Peyer's patch (tissue), 4 donors: ENCODE measurements at regions not wholly inside any gene's neighbourhood (a gene's known extent, or its start where the extent isn't known, plus 50 kb on each side); places are given as distances from the start of the nearest gene placed in this dataset.
A peak's percentile ranks its signal among the peaks of the same experiment; 100 is the strongest.

ENCODE experiments used
- DNase-seq, 3 donors: peaks; one replicate each; pipeline ENCODE4 v3.0.0-alpha.2; 2017 to 2019
- H3K27ac ChIP-seq, 4 donors: fragments of 200-600 bp; sonication (generic); one replicate each; pipeline ENCODE4 v1.5.1; 2016 to 2019
- H3K27me3 ChIP-seq, 2 donors: fragments of 200-600 bp; sonication (generic); one replicate each; pipeline ENCODE4 v1.5.1; 2019
- H3K36me3 ChIP-seq, 3 donors: fragments of 200-600 bp; sonication (generic); one replicate each; pipeline ENCODE4 v1.5.1; 2016 to 2019
- H3K4me1 ChIP-seq, 4 donors: fragments of 200-600 bp; sonication (generic); one replicate each; pipeline ENCODE4 v1.5.1; 2016 to 2019
- H3K4me3 ChIP-seq, 4 donors: fragments of 200-600 bp; sonication (generic); 1 replicate in 3 of 4; 2 replicates in 1 of 4; pipeline ENCODE4 v1.5.1; 2016 to 2019; ENCODE audit warnings: mild to moderate bottlenecking in 1 of 4
- H3K9me3 ChIP-seq, 4 donors: fragments of 200-600 bp; sonication (generic); one replicate each; pipeline ENCODE4 v1.5.1; 2016 to 2019; ENCODE audit warnings: mild to moderate bottlenecking in 1 of 4
- CTCF ChIP-seq, 6 experiments: fragments of 450-650 bp in 4 of 6; fragments of 200-600 bp in 2 of 6; sonication (generic) in 1 of 6; IDR thresholded peaks; one replicate each; pipeline ENCODE4 v1.5.1; 2017 to 2019; ENCODE audit warnings: antibody characterized with exemption in 6 of 6, mild to moderate bottlenecking in 3 of 6, moderate library complexity in 1 of 6
- POLR2A ChIP-seq, 2 donors: fragments of 450-650 bp; IDR thresholded peaks; one replicate each; pipeline ENCODE4 v1.5.1; 2017; ENCODE audit warnings: antibody characterized with exemption in 2 of 2, mild to moderate bottlenecking in 2 of 2, moderate library complexity in 2 of 2

- H3K4me3 ChIP-seq = no peak overlapping the region
- H3K9me3 ChIP-seq = no peaks in the 10 kb centered on the region
- H3K27me3 ChIP-seq = no peaks in the 10 kb centered on the region
- no peaks in the 10 kb centered on the region for H3K36me3 ChIP-seq
- H3K4me1 ChIP-seq = peaks cover 0 to 10% (median 0%) of the 10 kb centered on the region in 4 donors
- no peak overlapping the region for H3K27ac ChIP-seq
- DNase-seq = no peak
- no peak for TF ChIP-seq POLR2A (IDR thresholded peaks at IDR 0.05)
- TF ChIP-seq CTCF (IDR thresholded peaks at IDR 0.05) = no peak
Observed at GRCh38 chr4:14857981-14858380, 144.3 kb upstream of the CPEB2 start.

- peak overlapping the region in 1 of 4 donors; percentile 19 for H3K4me3 ChIP-seq
- H3K36me3 ChIP-seq = no peaks in the 10 kb centered on the region
- no peak for TF ChIP-seq CTCF (IDR thresholded peaks at IDR 0.05)
- TF ChIP-seq POLR2A (IDR thresholded peaks at IDR 0.05) = no peak
- H3K27me3 ChIP-seq = no peaks in the 10 kb centered on the region
- no peaks in the 10 kb centered on the region for H3K9me3 ChIP-seq
- H3K4me1 ChIP-seq = no peaks in the 10 kb centered on the region
- H3K27ac ChIP-seq = peak overlapping the region in 1 of 4 donors; percentile 48
- no peak for DNase-seq
Observed at GRCh38 chr4:14862891-14863290, 139.4 kb upstream of the CPEB2 start.

- H3K36me3 ChIP-seq = no peaks in the 10 kb centered on the region
- no peak overlapping the region for H3K4me3 ChIP-seq
- no peaks in the 10 kb centered on the region for H3K4me1 ChIP-seq
- H3K9me3 ChIP-seq = no peaks in the 10 kb centered on the region
- H3K27ac ChIP-seq = peak overlapping the region in 1 of 4 donors; percentile 48
- no peak for TF ChIP-seq POLR2A (IDR thresholded peaks at IDR 0.05)
- no peak for TF ChIP-seq CTCF (IDR thresholded peaks at IDR 0.05)
- no peak for DNase-seq
- H3K27me3 ChIP-seq = no peaks in the 10 kb centered on the region
Observed at GRCh38 chr4:14863418-14864364, 138.6 kb upstream of the CPEB2 start.

GRCh38 chr4:14864365-14865030 is 137.8 kb upstream of the CPEB2 start:
- no peak for TF ChIP-seq CTCF (IDR thresholded peaks at IDR 0.05)
- TF ChIP-seq POLR2A (IDR thresholded peaks at IDR 0.05) = no peak
- Histone ChIP-seq H3K4me1 (no peaks in the 10 kb centered on the region), H3K4me3 (no peak overlapping the region), H3K9me3 (no peaks in the 10 kb centered on the region), H3K36me3 (no peaks in the 10 kb centered on the region), H3K27me3 (no peaks in the 10 kb centered on the region), H3K27ac (peak overlapping the region in 1 of 4 donors; percentile 48)
- DNase-seq = no peak

GRCh38 chr4:14865031-14865366 is 137.3 kb upstream of the CPEB2 start:
- Histone ChIP-seq H3K4me3 (no peak overlapping the region), H3K9me3 (no peaks in the 10 kb centered on the region), H3K4me1 (no peaks in the 10 kb centered on the region), H3K27ac (peak overlapping the region in 1 of 4 donors; percentile 48), H3K36me3 (no peaks in the 10 kb centered on the region), H3K27me3 (no peaks in the 10 kb centered on the region)
- no peak for DNase-seq
- TF ChIP-seq POLR2A (IDR thresholded peaks at IDR 0.05) (no peak), CTCF (IDR thresholded peaks at IDR 0.05) (no peak)
